Peyer's patch (tissue), 4 donors: ENCODE measurements at regions not wholly inside any gene's neighbourhood (a gene's known extent, or its start where the extent isn't known, plus 50 kb on each side); places are given as distances from the start of the nearest gene placed in this dataset.

Experiments used
- DNase-seq, 3 donors: peaks; one replicate each; pipeline ENCODE4 v3.0.0-alpha.2; 2017 to 2019
- H3K27ac ChIP-seq, 4 donors: fragments of 200-600 bp; sonication (generic); one replicate each; pipeline ENCODE4 v1.5.1; 2016 to 2019
- H3K27me3 ChIP-seq, 2 donors: fragments of 200-600 bp; sonication (generic); one replicate each; pipeline ENCODE4 v1.5.1; 2019
- H3K36me3 ChIP-seq, 3 donors: fragments of 200-600 bp; sonication (generic); one replicate each; pipeline ENCODE4 v1.5.1; 2016 to 2019
- H3K4me1 ChIP-seq, 4 donors: fragments of 200-600 bp; sonication (generic); one replicate each; pipeline ENCODE4 v1.5.1; 2016 to 2019
- H3K4me3 ChIP-seq, 4 donors: fragments of 200-600 bp; sonication (generic); 1 replicate in 3 of 4; 2 replicates in 1 of 4; pipeline ENCODE4 v1.5.1; 2016 to 2019; ENCODE audit warnings: mild to moderate bottlenecking in 1 of 4
- H3K9me3 ChIP-seq, 4 donors: fragments of 200-600 bp; sonication (generic); one replicate each; pipeline ENCODE4 v1.5.1; 2016 to 2019; ENCODE audit warnings: mild to moderate bottlenecking in 1 of 4
- CTCF ChIP-seq, 6 experiments: fragments of 450-650 bp in 4 of 6; fragments of 200-600 bp in 2 of 6; sonication (generic) in 1 of 6; IDR thresholded peaks; one replicate each; pipeline ENCODE4 v1.5.1; 2017 to 2019; ENCODE audit warnings: antibody characterized with exemption in 6 of 6, mild to moderate bottlenecking in 3 of 6, moderate library complexity in 1 of 6
- POLR2A ChIP-seq, 2 donors: fragments of 450-650 bp; IDR thresholded peaks; one replicate each; pipeline ENCODE4 v1.5.1; 2017; ENCODE audit warnings: antibody characterized with exemption in 2 of 2, mild to moderate bottlenecking in 2 of 2, moderate library complexity in 2 of 2

- DNase-seq = no peak
- Histone ChIP-seq H3K4me1 (no peaks in the 10 kb centered on the region), H3K36me3 (no peaks in the 10 kb centered on the region), H3K27ac (no peak overlapping the region), H3K9me3 (no peaks in the 10 kb centered on the region), H3K4me3 (no peak overlapping the region), H3K27me3 (no peaks in the 10 kb centered on the region)
- no peak for TF ChIP-seq POLR2A (IDR thresholded peaks at IDR 0.05)
- TF ChIP-seq CTCF (IDR thresholded peaks at IDR 0.05) = no peak
Measured at GRCh38 chr2:216768908-216769411, 73.6 kb upstream of the IGFBP5 start.

- H3K36me3 ChIP-seq = no peaks in the 10 kb centered on the region
- H3K27me3 ChIP-seq = no peaks in the 10 kb centered on the region
- no peak for TF ChIP-seq POLR2A (IDR thresholded peaks at IDR 0.05)
- no peak for TF ChIP-seq CTCF (IDR thresholded peaks at IDR 0.05)
- no peak overlapping the region for H3K4me3 ChIP-seq
- DNase-seq = no peak
- H3K4me1 ChIP-seq = no peaks in the 10 kb centered on the region
- H3K9me3 ChIP-seq = no peaks in the 10 kb centered on the region
- no peak overlapping the region for H3K27ac ChIP-seq
Measured at GRCh38 chr2:216765761-216766262, 70.5 kb upstream of the IGFBP5 start.

- TF ChIP-seq CTCF (IDR thresholded peaks at IDR 0.05) (no peak), POLR2A (IDR thresholded peaks at IDR 0.05) (no peak)
- H3K27ac ChIP-seq = no peak overlapping the region
- H3K9me3 ChIP-seq = no peaks in the 10 kb centered on the region
- no peak for DNase-seq
- no peaks in the 10 kb centered on the region for H3K4me1 ChIP-seq
- H3K4me3 ChIP-seq = no peak overlapping the region
- no peaks in the 10 kb centered on the region for H3K36me3 ChIP-seq
- H3K27me3 ChIP-seq = no peaks in the 10 kb centered on the region
Measured at GRCh38 chr2:216763396-216763795, 68.0 kb upstream of the IGFBP5 start.

- Histone ChIP-seq H3K36me3 (no peaks in the 10 kb centered on the region), H3K4me1 (no peaks in the 10 kb centered on the region), H3K9me3 (no peaks in the 10 kb centered on the region), H3K27ac (no peak overlapping the region), H3K4me3 (no peak overlapping the region), H3K27me3 (no peaks in the 10 kb centered on the region)
- TF ChIP-seq POLR2A (IDR thresholded peaks at IDR 0.05) (no peak), CTCF (IDR thresholded peaks at IDR 0.05) (no peak)
- no peak for DNase-seq
Measured at GRCh38 chr2:216761809-216762208, 66.5 kb upstream of the IGFBP5 start.

GRCh38 chr2:216761133-216761532 is 65.8 kb upstream of the IGFBP5 start:
- no peak overlapping the region for H3K27ac ChIP-seq
- no peak for DNase-seq

More at GRCh38 chr2:216761133-216761532, 65.8 kb upstream of the IGFBP5 start:
- no peaks in the 10 kb centered on the region for H3K36me3 ChIP-seq
- no peak for TF ChIP-seq POLR2A (IDR thresholded peaks at IDR 0.05)
- TF ChIP-seq CTCF (IDR thresholded peaks at IDR 0.05) = no peak
- H3K27me3 ChIP-seq = no peaks in the 10 kb centered on the region
- no peak overlapping the region for H3K4me3 ChIP-seq
- H3K4me1 ChIP-seq = no peaks in the 10 kb centered on the region
- H3K9me3 ChIP-seq = no peaks in the 10 kb centered on the region
